ENCODE measurements at regions not wholly inside any gene's neighbourhood (a gene's known extent, or its start where the extent isn't known, plus 50 kb on each side); places are given as distances from the start of the nearest gene placed in this dataset.

- TF ChIP-seq, protein P1, sequence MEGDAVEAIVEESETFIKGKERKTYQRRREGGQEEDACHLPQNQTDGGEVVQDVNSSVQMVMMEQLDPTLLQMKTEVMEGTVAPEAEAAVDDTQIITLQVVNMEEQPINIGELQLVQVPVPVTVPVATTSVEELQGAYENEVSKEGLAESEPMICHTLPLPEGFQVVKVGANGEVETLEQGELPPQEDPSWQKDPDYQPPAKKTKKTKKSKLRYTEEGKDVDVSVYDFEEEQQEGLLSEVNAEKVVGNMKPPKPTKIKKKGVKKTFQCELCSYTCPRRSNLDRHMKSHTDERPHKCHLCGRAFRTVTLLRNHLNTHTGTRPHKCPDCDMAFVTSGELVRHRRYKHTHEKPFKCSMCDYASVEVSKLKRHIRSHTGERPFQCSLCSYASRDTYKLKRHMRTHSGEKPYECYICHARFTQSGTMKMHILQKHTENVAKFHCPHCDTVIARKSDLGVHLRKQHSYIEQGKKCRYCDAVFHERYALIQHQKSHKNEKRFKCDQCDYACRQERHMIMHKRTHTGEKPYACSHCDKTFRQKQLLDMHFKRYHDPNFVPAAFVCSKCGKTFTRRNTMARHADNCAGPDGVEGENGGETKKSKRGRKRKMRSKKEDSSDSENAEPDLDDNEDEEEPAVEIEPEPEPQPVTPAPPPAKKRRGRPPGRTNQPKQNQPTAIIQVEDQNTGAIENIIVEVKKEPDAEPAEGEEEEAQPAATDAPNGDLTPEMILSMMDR (IDR thresholded peaks at IDR 0.05; ENCODE audit: borderline replicate concordance, extremely low read depth, low read length, poor library complexity, severe bottlenecking) = no peak
- TF ChIP-seq EZH2 (IDR thresholded peaks at IDR 0.05; ENCODE audit: borderline replicate concordance, low read depth, low read length, severe bottlenecking) = no peak
Observed at GRCh38 chr6:1022719-1023118, 289.2 kb upstream of the FOXQ1 start.

Data from DND-41 (cell line).